ENCODE measurements at regions not wholly inside any gene's neighbourhood (a gene's known extent, or its start where the extent isn't known, plus 50 kb on each side); places are given as distances from the start of the nearest gene placed in this dataset.

DNA sequence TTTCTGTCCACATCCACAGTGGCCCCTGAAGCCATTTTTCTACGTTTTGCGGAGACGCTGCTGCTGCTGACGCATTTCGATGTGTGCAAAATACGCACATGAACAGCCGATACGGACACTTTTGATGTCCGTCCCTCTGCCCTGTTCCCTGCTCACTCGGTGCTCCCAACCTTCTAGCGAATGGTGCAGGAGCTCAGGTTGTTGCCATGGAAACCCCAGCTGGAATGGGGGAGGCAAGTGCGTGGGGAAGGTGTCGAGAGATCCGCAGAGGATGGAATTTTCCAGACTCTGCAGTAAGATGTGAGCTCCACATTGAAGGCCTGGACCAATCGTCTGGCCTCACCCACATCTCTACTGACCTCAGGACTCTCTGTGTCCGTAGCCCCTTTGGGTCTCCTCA lies 109.2 kb upstream of the USP29 start:
- TF ChIP-seq, protein P1, sequence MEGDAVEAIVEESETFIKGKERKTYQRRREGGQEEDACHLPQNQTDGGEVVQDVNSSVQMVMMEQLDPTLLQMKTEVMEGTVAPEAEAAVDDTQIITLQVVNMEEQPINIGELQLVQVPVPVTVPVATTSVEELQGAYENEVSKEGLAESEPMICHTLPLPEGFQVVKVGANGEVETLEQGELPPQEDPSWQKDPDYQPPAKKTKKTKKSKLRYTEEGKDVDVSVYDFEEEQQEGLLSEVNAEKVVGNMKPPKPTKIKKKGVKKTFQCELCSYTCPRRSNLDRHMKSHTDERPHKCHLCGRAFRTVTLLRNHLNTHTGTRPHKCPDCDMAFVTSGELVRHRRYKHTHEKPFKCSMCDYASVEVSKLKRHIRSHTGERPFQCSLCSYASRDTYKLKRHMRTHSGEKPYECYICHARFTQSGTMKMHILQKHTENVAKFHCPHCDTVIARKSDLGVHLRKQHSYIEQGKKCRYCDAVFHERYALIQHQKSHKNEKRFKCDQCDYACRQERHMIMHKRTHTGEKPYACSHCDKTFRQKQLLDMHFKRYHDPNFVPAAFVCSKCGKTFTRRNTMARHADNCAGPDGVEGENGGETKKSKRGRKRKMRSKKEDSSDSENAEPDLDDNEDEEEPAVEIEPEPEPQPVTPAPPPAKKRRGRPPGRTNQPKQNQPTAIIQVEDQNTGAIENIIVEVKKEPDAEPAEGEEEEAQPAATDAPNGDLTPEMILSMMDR (IDR thresholded peaks at IDR 0.05 in 8 of 11, conservative IDR thresholded peaks at IDR 0.05 in 3 of 11) = no peak
- no peak for TF ChIP-seq POLR2A (IDR thresholded peaks at IDR 0.05)
- TF ChIP-seq POLR2AphosphoS5 (IDR thresholded peaks at IDR 0.05) = no peak

Measured in spleen (tissue), 7 donors.